NCI-H2107 (cell line): ENCODE measurements at regions not wholly inside any gene's neighbourhood (a gene's known extent, or its start where the extent isn't known, plus 50 kb on each side); places are given as distances from the start of the nearest gene placed in this dataset.
"Not testable (repeated sequence)": the region's sequence is repeated elsewhere in the genome, so short reads cannot be mapped to it uniquely, and the experiment has no call there.

Experiments
- DNase-seq: peaks from one replicate; lab custom pipeline; 2025; lab: John Stamatoyannopoulos, UW

DNA sequence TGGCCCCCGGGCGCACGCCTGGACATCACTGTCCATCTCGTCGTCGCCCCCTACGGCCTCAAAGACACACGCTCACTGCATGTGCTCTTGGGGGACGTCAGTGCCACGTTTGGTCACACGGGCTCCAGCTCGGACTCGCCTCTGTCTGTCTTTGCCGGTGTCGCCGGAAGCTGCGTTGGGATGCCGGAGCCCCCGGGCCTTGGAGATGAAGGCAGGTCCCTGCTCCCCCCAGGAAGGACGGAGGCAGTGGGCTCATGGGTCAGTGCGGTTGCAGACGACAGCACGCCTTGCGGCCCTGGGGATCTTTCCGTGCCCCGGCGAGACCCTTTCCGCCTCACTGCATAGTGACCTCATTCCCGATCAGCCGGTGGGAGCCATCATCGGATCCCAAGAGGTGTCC is 1399.9 kb upstream of the PCDH10 start:
- DNase-seq, result not testable (repeated sequence)

DNA sequence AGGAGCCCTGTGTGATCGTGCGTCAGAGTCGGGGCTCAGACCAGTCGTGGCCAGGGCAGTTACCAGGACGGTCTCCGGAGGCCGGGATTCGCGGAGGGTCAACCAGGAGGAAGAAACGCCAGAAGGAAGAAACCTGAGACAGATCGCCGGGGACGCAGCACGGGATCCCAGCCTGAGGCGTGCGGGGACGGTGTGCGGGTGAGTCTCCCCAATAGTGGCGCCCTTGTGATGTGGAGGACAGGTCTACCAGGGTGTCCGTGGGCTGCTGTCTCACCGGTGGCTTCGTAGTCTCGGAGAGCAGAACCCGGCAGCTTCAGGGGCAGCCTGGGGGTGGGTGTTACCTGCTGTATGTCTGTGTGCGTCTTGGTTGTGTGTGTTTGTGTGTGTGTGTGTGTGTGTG is 1399.1 kb upstream of the PCDH10 start:
- not testable (repeated sequence) for DNase-seq

DNA sequence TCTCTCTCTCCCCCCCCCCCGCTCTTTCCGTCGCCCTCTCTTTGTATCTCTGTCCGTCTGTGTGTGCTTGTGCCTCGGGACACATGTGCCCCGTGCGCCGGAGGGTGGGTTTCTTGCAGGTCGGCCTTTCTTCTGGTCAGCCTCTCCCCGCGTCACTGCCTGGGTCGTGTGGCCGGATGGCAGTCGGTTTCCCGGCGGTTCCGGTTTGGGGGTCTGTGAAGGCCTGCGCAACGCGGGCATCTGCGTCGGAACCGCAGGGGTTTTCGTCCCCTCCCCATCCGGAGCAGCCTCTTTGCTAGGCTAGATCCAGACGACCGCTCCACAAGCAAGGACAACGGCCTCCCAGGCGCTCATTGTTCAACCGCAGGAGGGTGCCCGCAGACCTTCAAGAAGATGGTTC is 1398.6 kb upstream of the PCDH10 start:
- not testable (repeated sequence) for DNase-seq

DNA sequence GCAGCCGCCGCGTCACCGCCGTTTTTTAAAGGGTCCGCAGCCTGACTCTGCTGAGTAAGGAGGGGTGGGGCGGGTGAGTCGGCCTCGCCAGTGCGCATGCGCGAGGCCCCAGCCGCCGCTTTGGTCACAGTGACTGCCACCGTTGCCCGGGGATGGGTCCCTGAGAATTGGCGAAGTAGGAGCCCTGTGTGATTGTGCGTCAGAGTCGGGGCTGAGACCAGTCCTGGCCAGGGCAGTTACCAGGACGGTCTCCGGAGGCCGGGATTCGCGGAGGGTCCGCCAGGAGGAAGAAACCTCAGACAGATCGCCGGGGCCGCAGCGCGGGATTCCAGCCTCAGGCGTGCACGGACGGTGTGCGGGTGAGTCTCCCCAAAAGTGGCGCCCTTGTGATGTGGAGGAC is 1386.9 kb upstream of the PCDH10 start:
- DNase-seq, result not testable (repeated sequence)

DNA sequence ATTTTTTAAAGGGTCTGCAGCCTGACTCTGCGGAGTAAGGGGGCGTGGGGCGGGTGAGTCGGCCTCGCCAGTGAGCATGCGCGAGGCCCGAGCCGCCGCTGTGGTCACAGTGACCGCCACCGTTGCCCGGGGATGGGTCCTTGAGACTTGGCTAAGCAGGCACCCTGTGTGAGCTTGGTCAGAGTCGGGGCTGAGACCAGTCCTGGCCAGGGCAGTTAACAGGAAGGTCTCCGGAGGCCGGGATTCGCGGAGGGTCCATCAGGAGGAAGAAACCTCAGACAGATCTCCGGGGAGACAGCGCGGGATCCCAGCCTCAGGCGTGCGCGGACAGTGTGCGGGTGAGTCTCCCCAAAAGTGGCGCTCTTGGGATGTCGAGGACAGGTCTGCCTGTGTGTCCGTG is 1384.4 kb upstream of the PCDH10 start:
- DNase-seq, result no peak

DNA sequence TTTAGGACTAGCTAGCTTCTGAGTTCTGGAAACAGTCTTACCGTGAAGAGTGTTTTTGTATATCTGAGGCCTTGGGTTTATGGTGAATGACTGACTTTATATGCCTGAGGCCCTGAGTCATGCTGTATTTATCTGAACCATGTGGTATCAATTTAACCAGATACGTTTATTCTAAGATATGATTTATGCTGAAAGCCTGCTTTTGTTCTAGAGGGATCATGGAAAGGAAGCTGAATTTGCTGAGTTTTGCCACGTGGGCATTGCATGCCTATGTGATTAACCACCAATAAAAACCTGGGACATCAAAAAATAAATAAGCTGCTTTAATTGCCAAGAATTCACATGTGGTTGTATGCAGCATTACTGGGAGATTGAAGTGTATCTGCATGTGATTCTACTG is 1374.7 kb upstream of the PCDH10 start:
- not testable (repeated sequence) for DNase-seq

DNA sequence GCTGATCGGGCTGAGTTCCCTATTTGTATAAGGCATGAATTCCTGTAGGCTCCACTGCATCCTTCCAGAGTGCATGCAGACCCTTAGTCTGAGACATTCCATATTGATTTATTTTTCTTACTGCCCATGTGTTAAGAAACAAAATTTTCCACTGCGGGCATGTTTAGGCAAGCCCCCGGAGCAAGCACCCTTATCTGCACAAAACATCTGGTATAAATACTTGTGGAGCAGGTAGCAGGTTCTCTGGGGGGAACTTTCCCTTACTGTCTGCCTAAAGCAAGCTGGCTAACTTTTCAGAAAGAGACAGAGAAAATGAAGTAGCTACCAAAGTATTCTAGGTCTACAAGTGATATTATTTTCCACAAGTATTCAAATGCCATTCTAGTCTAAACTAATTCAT is 1338.5 kb upstream of the PCDH10 start:
- DNase-seq, result not testable (repeated sequence)
